Hematopoietic multipotent progenitor cell (in vitro differentiated cells): ENCODE measurements at regions not wholly inside any gene's neighbourhood (a gene's known extent, or its start where the extent isn't known, plus 50 kb on each side); places are given as distances from the start of the nearest gene placed in this dataset.

Experiments used
- DNase-seq, 3 donors: peaks; one replicate each; pipeline ENCODE4 v3.0.0-alpha.2; 2011 to 2015; ENCODE audit warnings: low read depth in 2 of 3, low spot score in 2 of 3

GRCh38 chr20:60955706-60956105, 296.4 kb upstream of the CDH4 start:
- DNase-seq: no peak

- no peak for DNase-seq
Measured at GRCh38 chr20:60956194-60956593, 295.9 kb upstream of the CDH4 start.

GRCh38 chr20:60957621-60958020, 294.4 kb upstream of the CDH4 start:
- DNase-seq: no peak

GRCh38 chr20:60959971-60960370, 292.1 kb upstream of the CDH4 start:
- no peak for DNase-seq

- DNase-seq: no peak
Measured at GRCh38 chr20:60960500-60960899, 291.6 kb upstream of the CDH4 start.

GRCh38 chr20:60961551-60961950, 290.5 kb upstream of the CDH4 start:
- DNase-seq: no peak

- DNase-seq: no peak
Measured at GRCh38 chr20:60962367-60963045, 289.6 kb upstream of the CDH4 start.

GRCh38 chr20:60963146-60963545, 288.9 kb upstream of the CDH4 start:
- no peak for DNase-seq

GRCh38 chr20:60964911-60965310, 287.1 kb upstream of the CDH4 start:
- DNase-seq: no peak

GRCh38 chr20:60966031-60966430, 286.0 kb upstream of the CDH4 start:
- no peak for DNase-seq

GRCh38 chr20:60966766-60967165, 285.3 kb upstream of the CDH4 start:
- no peak for DNase-seq

GRCh38 chr20:60967431-60968316, 284.4 kb upstream of the CDH4 start:
- DNase-seq: no peak

GRCh38 chr20:60968853-60969720, 283.0 kb upstream of the CDH4 start:
- DNase-seq: no peak

GRCh38 chr20:60970601-60971000, 281.5 kb upstream of the CDH4 start:
- DNase-seq: no peak

GRCh38 chr20:60974022-60974421, 278.0 kb upstream of the CDH4 start:
- DNase-seq: no peak

- no peak for DNase-seq
Measured at GRCh38 chr20:60974441-60974945, 277.6 kb upstream of the CDH4 start.

- no peak for DNase-seq
Measured at GRCh38 chr20:60976139-60976538, 275.9 kb upstream of the CDH4 start.

GRCh38 chr20:60976913-60977312, 275.1 kb upstream of the CDH4 start:
- no peak for DNase-seq

- no peak for DNase-seq
Measured at GRCh38 chr20:60977901-60978300, 274.2 kb upstream of the CDH4 start.

GRCh38 chr20:60984666-60985065, 267.4 kb upstream of the CDH4 start:
- no peak for DNase-seq
